ENCODE measurements at regions not wholly inside any gene's neighbourhood (a gene's known extent, or its start where the extent isn't known, plus 50 kb on each side); places are given as distances from the start of the nearest gene placed in this dataset.

GRCh38 chr2:160905862-160906261, 254.4 kb upstream of the TANK start:
- no peak for TF ChIP-seq CTCF (conservative IDR thresholded peaks at IDR 0.05; ENCODE audit: low read depth, low read length)
- no peak for TF ChIP-seq EZH2 (IDR thresholded peaks at IDR 0.05; ENCODE audit: borderline replicate concordance, low read depth, low read length, poor library complexity, severe bottlenecking)
